ENCODE measurements at regions not wholly inside any gene's neighbourhood (a gene's known extent, or its start where the extent isn't known, plus 50 kb on each side); places are given as distances from the start of the nearest gene placed in this dataset.

- Histone ChIP-seq H3K4me1 (ENCODE audit: control insufficient read depth in 2 of 3, insufficient read depth in 2 of 3, low read depth in 1 of 3, low read length in 3 of 3) (no peaks in the 10 kb centered on the region), H3K9ac (ENCODE audit: low read length in 3 of 3) (no peak overlapping the region), H3K9me3 (ENCODE audit: control insufficient read depth in 2 of 3, insufficient read depth in 1 of 3, low read length in 3 of 3) (no peaks in the 10 kb centered on the region), H3K36me3 (ENCODE audit: control insufficient read depth in 2 of 3, insufficient read depth in 3 of 3, low read length in 3 of 3) (no peaks in the 10 kb centered on the region), H3K4me3 (ENCODE audit: low read length in 3 of 3) (no peak overlapping the region), H3K27ac (ENCODE audit: low read depth in 2 of 2, low read length in 2 of 2) (no peak overlapping the region), H3K27me3 (ENCODE audit: control insufficient read depth, insufficient read depth, low read length) (no peaks in the 10 kb centered on the region)
- no peak for TF ChIP-seq CTCF (IDR thresholded peaks at IDR 0.05; ENCODE audit: borderline replicate concordance, extremely low read depth, insufficient read depth)
- FAIRE-seq (no peak), DNase-seq (no peak)
- intact Hi-C loops (cut with DNase I), result no loop called here
Observed at GRCh38 chrY:7444141-7444540, 532.6 kb upstream of the AMELY start.

- TF ChIP-seq CTCF (IDR thresholded peaks at IDR 0.05; ENCODE audit: borderline replicate concordance, extremely low read depth, insufficient read depth), result no peak
- no peak for DNase-seq
- Histone ChIP-seq H3K36me3 (ENCODE audit: control insufficient read depth in 2 of 3, insufficient read depth in 3 of 3, low read length in 3 of 3) (no peaks in the 10 kb centered on the region), H3K9ac (ENCODE audit: low read length in 3 of 3) (no peak overlapping the region), H3K27me3 (ENCODE audit: control insufficient read depth, insufficient read depth, low read length) (no peaks in the 10 kb centered on the region), H3K4me1 (ENCODE audit: control insufficient read depth in 2 of 3, insufficient read depth in 2 of 3, low read depth in 1 of 3, low read length in 3 of 3) (no peaks in the 10 kb centered on the region), H3K4me3 (ENCODE audit: low read length in 3 of 3) (no peak overlapping the region), H3K9me3 (ENCODE audit: control insufficient read depth in 2 of 3, insufficient read depth in 1 of 3, low read length in 3 of 3) (no peaks in the 10 kb centered on the region), H3K27ac (ENCODE audit: low read depth in 2 of 2, low read length in 2 of 2) (no peak overlapping the region)
- intact Hi-C loops (cut with DNase I), result no loop called here
- FAIRE-seq, result no peak
Observed at GRCh38 chrY:7440796-7441530, 529.4 kb upstream of the AMELY start.

GRCh38 chrY:7437086-7437485, 525.5 kb upstream of the AMELY start:
- Histone ChIP-seq H3K9ac (ENCODE audit: low read length in 3 of 3) (no peak overlapping the region), H3K4me3 (ENCODE audit: low read length in 3 of 3) (no peak overlapping the region), H3K9me3 (ENCODE audit: control insufficient read depth in 2 of 3, insufficient read depth in 1 of 3, low read length in 3 of 3) (no peaks in the 10 kb centered on the region), H3K27me3 (ENCODE audit: control insufficient read depth, insufficient read depth, low read length) (no peaks in the 10 kb centered on the region), H3K27ac (ENCODE audit: low read depth in 2 of 2, low read length in 2 of 2) (no peak overlapping the region), H3K36me3 (ENCODE audit: control insufficient read depth in 2 of 3, insufficient read depth in 3 of 3, low read length in 3 of 3) (no peaks in the 10 kb centered on the region), H3K4me1 (ENCODE audit: control insufficient read depth in 2 of 3, insufficient read depth in 2 of 3, low read depth in 1 of 3, low read length in 3 of 3) (no peaks in the 10 kb centered on the region)
- intact Hi-C loops (cut with DNase I), result no loop called here
- TF ChIP-seq CTCF (IDR thresholded peaks at IDR 0.05; ENCODE audit: borderline replicate concordance, extremely low read depth, insufficient read depth), result no peak
- FAIRE-seq (no peak), DNase-seq (no peak)

Data from kidney (tissue), 13 donors.